ENCODE measurements at regions not wholly inside any gene's neighbourhood (a gene's known extent, or its start where the extent isn't known, plus 50 kb on each side); places are given as distances from the start of the nearest gene placed in this dataset.
"Not testable (repeated sequence)": the region's sequence is repeated elsewhere in the genome, so short reads cannot be mapped to it uniquely, and the experiment has no call there.

DNA sequence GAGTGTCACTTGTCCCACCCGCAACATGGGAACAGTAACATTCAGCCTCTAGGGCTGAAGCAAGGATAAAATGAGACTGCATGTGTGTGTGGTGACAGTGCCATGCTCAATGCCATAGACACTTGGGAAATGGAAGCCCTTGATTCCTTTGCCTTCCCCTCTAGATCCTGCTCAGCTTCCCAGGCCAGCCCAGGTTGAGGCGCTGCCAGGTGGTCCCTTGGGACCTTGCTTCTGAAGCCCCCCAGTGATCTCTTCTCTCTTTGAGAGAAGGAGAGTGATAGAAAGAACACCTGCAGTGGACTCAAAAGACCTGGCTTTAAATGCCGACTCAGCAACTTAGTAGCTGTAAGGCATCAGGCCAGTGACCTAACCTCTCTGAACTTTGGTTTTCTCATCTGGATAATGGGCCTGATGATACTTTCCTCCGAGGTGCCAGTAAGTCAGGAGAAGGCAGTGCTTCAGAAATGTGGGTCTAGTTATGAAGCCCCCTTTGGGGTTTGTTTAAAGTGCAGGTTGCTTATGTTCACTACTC is 144.5 kb downstream of the RPLP1 start:
- no peak for DNase-seq (ENCODE audit: extremely low read depth, low read depth, low spot score)

DNA sequence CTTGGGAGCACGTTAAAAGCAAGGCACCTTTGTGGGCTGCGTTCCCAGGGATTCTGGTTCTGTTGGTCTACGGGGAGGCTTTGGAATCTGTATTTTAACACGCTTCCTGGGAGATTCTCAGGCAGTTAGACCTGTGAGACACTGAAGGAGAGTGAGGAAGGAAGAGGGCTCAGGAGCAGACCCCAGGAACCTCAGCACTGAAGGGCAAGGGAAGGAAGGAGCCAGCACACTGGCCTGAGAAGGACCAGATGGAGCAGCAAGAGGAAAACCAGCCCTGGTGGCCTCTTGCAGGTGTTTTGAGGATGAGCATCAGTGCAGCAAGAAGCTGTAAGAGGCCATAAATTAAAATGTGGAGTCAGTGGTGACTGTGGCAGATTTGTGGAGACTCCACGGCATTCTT is 146.7 kb downstream of the RPLP1 start:
- no peak for DNase-seq (ENCODE audit: extremely low read depth, low read depth, low spot score)

DNA sequence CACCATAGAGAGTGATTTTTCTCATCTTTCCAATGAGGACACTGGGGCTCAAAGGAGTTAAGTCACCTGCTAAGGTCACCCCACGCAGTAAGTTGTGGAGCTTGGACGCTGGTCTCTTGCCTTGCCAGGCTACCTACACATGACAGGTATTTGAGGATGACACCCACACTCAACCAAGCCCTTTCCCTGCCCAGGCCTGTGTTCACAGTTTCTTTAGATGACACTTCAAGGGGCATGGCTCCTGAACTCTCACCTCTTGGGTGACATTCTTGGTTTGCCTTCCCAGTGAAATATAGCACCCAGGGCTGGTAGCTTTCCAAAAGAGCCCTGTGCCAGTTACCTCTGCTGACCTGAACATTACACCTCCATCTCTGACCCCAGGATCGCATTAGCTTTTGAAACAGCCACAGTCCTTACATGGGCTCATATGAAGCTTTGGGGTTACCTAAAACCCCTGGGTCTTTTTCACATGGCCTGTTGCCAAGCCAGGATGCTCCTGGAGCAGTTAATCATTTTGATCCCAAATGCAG is 148.0 kb downstream of the RPLP1 start:
- DNase-seq (ENCODE audit: extremely low read depth, low read depth, low spot score), result no peak

DNA sequence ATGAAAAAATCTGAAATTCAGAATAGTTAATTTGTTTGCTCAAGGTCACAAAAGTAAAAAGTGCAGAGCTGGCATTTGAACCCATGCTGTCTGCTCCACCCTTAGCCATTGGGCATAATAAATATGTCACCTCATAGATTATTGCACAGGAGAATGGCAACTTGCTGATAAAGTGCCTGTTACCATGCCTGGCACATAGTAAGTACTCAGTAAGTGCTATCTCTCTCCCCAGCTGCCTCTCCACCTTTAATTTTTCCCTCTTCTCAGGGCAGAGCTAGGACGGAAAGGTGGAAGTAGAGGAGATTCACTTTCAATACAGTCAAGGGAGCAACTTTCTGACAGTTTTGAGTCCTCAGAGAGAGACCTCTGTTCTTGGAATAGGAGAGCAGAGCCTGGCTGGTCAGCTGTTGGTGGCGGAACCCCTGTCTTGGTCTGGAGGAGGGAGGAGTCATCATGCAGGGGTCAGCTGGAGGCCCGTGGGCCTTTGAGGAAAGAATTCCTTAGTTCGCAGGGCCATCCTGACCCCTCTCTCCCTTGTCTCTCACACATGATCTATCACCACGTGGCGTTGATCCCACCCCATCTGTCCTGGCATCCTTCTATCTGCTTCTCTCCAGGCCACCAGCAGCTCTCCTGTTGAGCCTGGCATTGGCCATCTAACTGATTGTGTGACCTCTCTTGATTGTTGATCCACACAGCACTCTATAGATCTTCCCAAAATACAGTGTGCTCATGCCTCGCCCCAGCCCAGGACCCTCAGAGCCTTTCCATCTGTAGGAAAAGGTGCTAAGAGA is 149.3 kb downstream of the RPLP1 start:
- no peak for DNase-seq (ENCODE audit: extremely low read depth, low read depth, low spot score)

DNA sequence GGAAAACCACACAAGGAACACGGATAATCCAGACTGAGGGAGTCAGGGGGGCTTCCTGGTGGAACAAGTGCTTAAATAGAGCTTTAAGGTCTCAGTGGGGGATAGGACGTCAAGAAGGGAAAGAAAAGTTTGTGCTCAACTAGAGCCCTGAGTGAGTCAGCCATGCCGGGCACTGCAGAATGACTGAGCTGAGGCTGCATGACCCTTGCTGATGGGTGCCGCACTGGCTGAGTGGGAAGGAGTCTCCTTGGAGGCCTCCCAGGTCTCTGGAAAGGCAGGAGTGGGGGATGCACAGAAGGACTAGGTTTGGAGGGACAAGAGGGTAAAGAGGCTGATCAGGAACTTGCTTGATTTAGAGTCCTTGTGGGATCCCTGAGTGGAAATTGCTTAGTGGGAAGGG is 150.3 kb downstream of the RPLP1 start:
- DNase-seq (ENCODE audit: extremely low read depth, low read depth, low spot score), result no peak

DNA sequence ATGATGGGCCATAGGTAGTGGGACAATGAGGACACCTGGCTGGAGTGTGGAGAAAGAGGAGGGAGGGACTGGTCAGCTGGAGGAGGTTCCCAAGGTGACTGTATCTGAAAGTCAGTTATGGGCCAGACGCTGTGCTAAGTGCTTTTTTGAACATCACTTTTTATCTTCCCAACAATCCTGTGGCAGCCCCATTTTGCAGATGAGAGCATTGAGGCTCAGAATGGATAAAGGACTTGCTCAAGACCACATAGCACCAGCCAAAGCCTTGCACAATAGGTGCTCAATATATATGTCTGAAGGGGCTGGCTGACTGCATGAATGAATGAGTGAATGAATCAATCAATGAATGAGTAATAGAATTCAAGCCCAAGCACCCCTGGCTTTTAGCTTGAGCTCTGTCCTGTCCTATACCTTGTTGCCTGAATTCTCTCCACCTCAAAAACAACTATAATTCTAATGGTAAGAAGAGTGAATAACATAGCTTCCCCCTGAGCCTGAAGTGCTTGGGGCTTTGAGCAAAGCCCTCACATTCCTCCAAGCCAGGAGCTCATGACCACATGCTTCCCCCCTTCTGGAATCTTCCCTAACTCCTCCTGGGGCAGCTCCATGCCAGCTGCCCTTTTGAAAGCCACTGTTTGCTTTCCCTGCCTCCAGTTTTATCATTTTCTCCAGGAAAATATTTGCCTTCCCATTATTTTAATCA is 150.9 kb downstream of the RPLP1 start:
- no peak for DNase-seq (ENCODE audit: extremely low read depth, low read depth, low spot score)

DNA sequence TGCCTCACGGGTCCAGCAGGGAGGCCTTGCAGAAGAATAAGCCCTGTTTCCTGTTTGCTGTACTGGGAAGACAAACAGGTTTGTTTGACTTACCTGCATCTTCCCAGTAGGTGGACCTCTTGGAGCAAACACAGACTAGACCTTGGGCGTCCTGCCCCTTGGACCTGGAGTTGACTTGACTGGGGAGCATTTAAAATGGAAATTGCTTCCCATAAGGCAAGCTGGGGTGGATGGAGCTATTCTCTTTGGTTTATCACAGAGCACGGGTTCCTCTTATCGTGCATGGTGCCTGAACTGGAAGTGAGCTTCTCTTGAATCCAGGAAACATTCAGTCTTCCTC is 151.4 kb downstream of the RPLP1 start:
- no peak for DNase-seq (ENCODE audit: extremely low read depth, low read depth, low spot score)

DNA sequence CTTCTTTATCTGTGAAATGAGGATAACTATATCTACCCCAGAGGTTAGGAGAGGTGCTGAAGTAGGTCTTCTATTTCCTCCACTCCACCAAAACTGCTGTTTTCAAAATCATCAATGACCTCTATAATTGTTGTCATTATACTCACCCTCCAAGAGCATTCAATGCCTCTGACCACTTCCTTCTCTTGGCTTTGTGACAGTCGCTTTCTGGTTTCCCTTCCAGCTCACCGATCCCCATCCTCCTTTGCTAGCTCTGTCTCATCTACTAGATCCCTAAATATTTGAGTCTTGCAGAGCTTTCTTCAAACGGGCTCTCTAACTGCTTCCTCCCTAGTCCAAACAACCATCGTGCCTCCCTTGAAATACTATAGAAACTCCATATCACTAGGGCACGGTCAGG is 153.5 kb downstream of the RPLP1 start:
- no peak for DNase-seq (ENCODE audit: extremely low read depth, low read depth, low spot score)

DNA sequence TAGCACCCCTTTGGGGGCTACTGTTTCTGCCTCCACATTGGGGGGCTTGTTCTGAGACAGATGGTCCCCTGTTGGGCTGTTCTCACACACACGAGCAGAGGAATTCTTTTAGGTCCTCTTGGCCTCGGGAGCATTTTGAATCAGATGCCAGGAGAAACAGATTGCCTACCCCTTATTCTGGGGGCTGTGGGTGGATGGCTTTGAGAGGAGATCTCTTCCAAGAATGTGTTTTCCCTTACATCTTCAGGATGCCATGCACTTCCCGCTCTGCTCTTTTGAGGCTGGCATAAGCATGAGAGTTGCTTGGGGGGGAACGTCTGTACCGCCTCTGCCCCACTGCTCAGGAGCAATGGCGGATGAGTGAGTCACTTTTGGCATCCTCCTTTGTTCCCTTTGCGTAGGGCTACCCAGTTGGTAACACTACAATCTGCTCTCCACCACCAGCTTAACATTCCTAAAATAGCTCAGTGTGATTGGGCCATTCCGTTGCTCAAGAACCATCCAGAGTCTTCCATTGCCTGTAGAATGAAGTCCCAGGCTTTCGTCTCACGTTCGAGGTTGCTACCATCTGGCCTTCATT is 154.4 kb downstream of the RPLP1 start:
- no peak for DNase-seq (ENCODE audit: extremely low read depth, low read depth, low spot score)

DNA sequence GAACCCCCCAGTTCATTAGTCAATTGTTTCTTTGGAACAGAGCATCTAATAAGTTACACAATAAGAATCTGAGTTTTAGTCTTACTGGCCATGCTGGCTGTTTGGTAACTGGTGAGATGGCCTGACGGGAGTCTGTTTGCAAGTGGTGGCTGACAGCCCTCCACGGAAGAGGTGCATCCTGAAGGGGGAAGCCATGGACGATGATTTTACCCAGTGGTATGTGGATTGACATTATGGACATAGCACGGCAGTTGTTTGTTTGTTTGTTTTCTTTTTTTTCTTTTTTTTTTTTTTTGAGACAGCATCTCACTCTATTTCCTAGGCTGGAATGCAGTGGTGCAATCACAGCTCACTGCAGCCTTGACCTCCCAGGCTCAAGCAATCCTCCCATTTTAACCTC is 156.0 kb downstream of the RPLP1 start:
- no peak for DNase-seq (ENCODE audit: extremely low read depth, low read depth, low spot score)

DNA sequence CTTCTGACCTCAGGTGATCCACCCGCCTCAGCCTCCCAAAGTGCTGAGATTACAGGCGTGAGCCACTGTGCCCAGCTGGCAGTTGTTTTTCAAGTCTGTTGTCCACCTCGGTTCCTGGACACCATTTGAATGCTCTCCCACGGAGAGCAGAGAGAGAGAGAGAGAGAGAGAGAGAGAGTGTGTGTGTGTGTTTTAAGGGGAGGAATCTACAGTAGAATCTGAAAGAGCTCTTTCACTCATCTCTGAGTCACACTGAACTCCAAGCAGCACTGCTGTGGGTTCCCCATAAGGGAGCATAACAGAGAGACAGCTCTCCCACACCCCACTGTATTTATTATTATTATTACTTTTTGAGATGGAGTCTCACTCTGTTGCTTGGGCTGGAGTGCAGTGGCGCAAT is 156.6 kb downstream of the RPLP1 start:
- DNase-seq (ENCODE audit: extremely low read depth, low read depth, low spot score), result no peak

DNA sequence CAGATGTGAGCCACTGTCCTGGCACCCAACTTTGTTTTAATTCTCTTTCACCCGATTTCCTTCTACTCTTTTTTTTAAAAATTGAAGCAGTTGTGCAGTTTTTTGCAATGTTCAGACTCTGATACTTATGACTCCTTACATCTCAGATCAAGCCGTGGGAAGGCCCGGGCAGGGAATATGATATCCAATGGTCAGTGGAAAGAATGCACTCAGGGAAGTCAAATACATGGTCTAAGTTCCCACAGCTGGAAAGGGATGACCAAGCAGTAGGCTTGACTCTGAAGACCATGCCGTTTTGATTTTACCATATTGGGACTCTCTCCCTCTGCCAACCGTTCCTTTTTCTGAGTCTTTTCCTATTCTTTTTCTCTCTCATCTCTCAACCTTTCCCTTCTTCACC is 157.2 kb downstream of the RPLP1 start:
- no peak for DNase-seq (ENCODE audit: extremely low read depth, low read depth, low spot score)

DNA sequence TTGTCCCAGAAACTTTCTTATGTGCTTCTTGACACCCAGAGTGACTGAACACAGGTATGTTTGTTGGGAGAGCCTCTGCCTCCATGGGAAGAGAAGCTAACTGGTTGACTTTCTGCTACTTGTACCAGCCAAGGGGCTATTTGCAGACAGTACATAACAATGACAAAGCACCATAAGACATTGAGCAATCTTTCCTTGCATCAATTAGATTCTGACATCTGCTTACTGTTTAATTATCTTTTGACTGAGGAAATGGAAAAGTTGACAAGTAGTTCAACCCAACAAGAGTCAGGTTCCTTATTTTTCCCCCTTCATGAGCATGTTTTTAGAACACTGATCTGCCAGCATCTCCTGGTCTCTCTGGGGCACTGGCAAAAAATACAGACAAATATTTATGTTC is 157.7 kb downstream of the RPLP1 start:
- DNase-seq (ENCODE audit: extremely low read depth, low read depth, low spot score), result no peak

DNA sequence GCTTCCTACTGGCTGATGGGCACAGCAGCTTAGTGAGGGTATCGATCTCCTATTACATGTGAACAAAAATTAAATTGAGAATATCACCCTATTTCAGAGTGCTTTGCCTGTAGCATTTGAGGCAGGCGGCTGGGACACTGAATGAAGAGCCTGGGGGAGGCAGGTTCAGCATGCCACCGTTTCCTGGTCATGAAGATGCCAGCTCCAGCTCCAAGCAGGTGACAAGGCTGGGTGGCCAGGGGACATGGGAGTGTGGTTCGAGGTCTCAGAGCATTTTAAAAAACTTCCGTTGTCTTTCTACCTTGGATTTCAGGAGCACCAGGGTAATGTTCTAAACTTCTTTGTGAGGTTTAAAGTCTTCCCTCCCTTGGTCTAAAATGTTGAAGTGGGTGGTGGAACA is 158.2 kb downstream of the RPLP1 start:
- no peak for DNase-seq (ENCODE audit: extremely low read depth, low read depth, low spot score)

DNA sequence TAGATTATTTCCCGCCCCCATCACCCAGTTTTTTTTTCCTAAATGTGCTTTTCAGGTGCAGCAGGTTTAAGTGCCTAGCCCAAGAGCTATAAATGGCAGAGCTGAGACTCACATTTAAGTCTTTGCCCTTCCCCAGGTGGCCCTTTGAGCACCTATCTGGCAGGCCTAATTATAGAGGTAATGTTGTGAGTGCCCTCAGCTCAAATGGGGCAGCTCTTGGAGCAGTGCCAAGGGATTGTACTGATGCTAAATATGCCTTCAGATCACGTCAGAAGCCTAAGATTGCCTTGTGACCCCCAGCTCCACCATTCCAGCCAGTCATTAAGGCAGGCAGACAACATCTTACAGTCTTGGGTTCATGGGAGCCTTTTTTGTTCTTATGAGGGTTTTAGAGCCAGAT is 159.5 kb downstream of the RPLP1 start:
- DNase-seq (ENCODE audit: extremely low read depth, low read depth, low spot score), result no peak

DNA sequence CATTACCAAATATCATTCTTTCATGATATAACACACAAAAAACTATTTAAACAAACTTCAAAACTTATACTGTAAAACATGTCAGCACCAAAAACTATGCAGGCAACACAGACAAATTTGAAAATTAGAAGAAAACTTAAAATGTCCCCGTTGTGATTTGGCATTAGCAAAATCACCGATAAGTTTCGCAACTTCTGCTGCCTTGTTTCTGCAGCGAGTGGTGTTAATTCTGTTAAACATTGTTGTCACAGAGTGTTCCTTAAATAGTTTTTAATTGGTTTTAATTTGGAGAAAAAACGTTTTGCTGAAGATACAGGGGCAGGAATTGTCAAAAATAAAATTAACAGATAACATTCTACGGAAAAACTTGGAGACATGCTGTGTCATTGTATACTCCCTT is 160.6 kb downstream of the RPLP1 start:
- no peak for DNase-seq (ENCODE audit: extremely low read depth, low read depth, low spot score)

DNA sequence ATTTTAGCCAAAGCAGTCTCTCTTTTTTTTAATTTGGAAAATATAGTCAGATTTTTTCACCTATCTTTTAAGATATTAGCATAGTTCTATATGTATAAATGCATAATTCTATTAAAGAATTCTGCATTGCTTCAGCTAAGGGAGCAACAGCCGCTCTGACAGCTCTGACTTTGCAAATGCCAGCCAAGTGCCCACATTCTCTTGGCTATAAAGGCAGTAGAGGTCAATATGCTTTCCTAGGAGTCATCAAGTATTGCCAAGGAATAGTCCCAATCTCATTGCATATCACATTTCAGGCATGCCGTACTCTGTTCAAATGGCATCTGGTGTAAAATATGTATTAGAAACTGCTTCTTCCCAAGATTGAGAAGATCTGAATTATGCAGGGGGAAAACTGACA is 161.4 kb downstream of the RPLP1 start:
- no peak for DNase-seq (ENCODE audit: extremely low read depth, low read depth, low spot score)

DNA sequence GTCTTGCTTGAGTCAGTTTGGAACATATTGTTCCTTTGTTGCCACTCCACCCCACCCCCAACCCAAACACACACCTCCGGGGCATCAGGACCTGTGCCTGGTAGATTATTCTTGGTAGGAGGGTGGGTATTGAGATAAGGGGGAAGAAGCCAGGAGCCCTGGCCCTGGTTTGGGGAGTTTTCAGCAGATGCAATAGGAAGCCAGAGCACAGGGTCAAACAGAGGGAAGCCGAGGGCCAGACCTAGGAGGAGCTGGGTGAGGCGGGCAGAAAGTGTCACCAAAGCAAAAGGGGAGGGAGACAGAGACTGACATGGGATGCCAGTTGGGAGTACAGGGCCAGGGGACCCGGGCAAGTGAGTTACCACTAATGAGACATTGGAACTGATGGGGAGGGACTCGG is 163.1 kb downstream of the RPLP1 start:
- no peak for DNase-seq (ENCODE audit: extremely low read depth, low read depth, low spot score)

DNA sequence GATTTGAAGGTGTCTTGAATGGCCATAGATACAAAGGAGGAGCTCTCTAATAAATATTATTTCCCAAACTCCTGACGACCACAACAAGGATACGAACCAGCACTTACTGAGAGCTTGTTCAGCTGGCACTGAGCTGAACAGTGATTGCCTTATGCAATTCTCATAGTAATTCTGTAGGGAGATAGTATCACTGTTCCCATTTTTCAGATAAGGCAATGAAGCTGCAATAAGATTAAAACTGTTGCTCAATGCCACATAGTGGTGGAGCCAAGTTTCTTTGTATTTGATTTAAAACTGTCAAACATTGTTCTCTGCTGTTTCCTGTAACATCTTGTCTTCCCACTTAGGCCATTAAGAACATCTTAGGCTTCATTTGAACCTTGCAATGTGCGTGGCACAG is 163.9 kb downstream of the RPLP1 start:
- no peak for DNase-seq (ENCODE audit: extremely low read depth, low read depth, low spot score)

DNA sequence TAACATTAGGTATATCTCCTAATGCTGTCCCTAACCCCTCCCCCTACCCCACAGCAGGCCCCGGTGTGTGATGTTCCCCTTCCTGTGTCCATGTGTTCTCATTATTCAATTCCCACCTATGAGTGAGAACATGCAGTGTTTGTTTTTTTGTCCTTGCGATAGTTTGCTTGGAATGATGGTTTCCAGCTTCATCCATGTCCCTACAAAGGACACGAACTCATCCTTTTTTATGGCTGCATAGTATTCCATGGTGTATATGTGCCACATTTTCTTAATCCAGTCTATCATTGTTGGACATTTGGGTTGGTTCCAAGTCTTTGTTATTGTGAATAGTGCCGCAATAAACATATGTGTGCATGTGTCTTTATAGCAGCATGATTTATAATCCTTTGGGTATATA is 164.5 kb downstream of the RPLP1 start:
- DNase-seq (ENCODE audit: extremely low read depth, low read depth, low spot score), result not testable (repeated sequence)

DNA sequence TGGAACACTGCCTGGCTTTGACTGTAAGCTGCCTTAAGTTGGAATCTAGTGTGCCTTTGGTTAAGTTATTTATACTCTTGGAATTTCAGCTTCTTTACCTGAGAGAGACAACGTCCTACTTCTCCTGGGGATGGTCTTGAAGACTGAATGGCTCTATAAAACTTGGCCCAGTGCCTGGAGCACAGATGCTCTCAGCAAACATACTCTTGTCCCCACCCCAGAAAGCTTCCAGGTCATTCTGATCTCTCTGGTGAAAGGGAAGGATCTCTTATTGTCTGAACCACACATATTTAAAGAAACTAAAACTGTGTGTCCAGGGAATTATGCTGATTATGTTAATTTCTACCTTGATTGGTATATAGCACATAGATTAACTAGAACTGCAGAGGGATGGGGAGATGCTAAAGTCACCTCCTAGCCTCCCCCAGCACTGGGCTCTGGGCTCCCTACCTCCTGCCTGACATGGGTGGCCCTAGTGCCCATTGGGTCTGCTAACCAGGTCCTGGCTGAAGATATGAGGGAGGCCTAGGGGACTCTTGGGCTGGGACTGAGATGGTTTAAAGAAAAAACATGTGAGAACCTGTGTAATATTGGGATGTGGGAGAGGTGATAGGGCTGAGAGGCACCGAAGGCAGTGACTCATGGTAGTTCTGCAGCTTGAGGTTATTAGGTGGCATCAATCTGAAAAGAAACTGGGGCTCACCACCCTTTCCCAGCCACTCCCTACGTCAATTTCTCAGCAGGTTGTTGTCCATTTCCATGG is 171.0 kb downstream of the RPLP1 start:
- DNase-seq (ENCODE audit: extremely low read depth, low read depth, low spot score), result no peak
